ENCODE measurements at regions not wholly inside any gene's neighbourhood (a gene's known extent, or its start where the extent isn't known, plus 50 kb on each side); places are given as distances from the start of the nearest gene placed in this dataset.
"Not testable (repeated sequence)": the region's sequence is repeated elsewhere in the genome, so short reads cannot be mapped to it uniquely, and the experiment has no call there.

DNA sequence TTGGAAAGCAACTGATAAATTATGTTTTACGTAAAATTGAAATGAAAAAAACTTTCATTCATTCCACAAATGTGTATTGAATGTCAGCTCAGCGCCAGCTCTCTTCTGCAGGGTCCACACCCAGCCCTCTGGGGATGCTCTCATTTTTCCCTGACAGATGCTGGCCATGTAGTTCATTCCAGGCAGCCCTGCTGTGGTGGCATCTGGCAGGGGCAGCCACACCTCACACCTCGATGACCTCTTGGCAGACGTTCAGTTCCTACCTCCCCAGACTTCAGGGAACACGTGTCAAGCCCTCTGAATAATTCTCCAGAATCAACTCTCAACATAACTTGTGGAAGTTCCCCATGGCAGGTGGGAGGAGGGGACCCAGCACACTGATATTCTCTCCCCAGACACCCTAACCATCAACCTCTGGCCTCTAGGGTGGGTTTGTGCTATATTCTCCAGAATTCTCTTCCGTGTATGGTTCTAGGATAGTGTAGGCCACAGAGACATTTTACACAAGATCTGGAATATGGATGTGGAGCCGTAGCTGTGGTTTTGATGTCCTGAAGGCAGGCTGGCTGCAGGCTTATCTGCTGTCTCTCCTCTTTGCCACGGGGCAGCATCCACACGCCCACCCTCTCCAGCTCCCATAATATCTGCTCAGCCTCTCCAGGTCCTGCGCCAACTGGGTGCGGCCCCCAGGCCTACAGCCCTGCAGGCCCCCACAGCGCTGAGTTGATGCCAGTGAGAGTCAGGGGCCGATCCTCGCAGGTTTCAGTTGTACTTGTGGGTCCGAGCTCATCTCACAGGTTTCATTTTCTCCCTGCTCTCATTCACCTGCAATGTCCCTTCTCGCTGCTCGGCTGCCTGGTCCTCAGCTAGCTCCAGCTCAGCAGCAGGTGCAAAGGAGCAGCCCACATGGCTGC, 175.8 kb upstream of the ARID1B start:
- no peak for DNase-seq (ENCODE audit: low read depth)

DNA sequence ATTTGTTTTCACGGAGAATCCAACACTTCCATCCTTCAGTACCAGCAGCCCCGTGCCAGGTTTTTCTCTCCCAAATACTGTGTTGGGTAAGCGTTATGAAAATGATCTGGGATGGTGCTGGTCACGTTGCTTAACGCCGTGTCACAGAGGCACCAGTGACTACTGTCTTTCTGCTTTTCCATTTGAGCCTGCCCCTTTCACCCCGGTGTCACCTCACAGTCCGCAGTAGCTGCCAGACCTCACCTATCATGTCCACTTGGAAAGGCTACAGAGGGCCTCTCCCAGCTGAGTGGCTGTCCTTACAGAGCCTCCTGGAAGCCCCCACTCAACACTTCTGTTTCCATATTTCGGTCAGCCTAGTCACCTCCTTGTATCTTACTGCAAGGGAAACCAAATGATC, 176.5 kb upstream of the ARID1B start:
- no peak for DNase-seq (ENCODE audit: low read depth)

DNA sequence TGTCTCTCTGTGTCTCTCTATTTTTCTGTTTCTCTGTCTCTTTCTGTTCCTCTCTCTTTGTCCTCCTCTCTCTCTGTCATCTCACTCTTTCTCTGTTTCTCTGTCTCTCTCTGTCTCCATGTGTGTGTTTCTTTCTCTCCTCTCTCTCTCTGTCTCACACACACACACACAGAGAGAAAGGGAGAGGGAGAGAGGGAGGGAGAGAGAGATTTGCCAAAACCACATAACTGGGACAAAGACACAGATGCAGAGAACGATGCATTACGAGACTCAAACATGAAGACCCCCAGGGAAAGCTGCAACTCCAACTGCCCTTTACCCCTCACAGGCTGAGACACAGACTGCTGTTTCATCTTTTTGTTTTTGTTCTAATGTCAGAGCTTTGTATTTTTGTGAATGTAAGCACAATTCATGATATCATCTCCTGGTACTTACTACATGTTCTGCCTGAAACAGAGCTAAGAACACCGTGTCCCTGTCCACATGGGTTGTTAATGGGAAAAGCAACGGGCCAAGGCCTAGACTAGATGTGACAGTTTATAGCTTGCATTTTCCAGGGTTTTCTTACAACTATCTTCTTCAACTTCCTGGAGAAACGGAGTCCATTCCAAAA, 177.1 kb upstream of the ARID1B start:
- DNase-seq (ENCODE audit: low read depth), result no peak

DNA sequence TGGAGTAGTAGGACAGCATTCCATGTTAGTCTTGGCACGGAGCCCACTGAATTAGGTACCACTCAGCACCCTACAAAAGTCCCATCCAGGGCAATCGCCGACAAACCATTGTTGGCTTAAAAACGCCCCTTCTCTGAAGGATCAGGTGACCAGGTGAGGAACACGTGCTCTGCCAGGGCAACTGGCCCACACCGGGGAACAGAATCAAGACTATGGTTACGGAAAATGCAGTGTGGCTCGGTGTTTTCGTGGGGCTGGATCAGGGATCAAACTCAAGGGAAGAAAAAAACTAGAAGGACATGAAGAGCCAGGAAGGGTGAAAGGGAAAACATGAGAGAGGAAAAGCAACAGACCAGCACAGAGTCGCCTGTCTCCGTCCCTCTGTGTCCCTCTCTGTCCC, 177.8 kb upstream of the ARID1B start:
- no peak for DNase-seq (ENCODE audit: low read depth)

DNA sequence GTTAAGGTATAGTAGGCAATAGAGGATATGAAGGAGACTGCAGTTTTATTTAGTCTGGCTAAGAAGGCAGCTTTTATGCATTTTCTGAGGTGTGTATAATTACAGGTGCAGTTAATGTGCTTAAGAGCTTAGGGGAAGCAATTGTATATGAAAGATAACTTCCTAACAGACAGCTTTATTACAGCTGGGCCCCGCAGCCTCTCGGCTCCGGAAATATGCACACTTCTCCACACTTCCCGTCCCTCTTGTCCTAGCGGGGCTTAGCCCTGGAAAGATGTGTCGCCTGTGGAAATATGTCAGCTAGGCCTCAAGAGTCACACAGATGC, 178.4 kb upstream of the ARID1B start:
- DNase-seq (ENCODE audit: low read depth), result no peak

DNA sequence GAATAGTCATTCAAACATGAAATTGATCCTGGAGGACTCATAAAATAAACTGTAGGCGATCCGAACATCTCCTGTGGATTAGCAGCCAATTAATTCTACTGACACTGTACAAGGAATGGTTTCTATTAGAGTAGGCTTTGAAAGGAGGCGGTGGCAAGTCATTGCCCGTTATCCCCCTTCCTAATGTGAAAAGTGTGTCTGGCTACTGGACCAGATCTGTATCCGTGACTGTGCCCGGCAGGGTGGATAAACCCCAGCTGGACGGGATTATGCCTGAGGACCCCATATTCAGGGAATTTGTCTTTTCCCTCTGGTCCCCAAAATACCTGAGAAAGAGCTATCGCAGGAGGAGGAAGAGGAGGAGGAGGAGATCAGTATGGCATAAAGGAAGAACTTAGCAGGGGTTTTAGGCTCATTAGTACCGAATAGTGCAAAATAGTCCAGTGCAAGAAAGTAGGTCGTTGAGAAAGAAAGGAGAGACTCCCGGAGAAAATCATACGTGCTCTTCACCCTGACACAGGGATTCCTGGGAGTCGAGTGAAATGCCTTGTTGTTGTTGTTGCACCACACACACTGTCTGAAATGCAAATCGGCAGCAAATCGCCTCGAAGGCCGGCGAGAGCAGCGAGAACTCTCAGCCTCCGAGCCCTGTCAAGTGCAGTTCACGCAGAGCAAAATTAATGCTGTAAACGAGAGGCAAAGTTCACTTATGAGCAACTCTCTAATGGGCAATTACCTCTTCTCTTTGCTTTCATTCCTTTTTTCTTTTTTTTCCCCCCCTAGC, 178.9 kb upstream of the ARID1B start:
- no peak for DNase-seq (ENCODE audit: low read depth)

DNA sequence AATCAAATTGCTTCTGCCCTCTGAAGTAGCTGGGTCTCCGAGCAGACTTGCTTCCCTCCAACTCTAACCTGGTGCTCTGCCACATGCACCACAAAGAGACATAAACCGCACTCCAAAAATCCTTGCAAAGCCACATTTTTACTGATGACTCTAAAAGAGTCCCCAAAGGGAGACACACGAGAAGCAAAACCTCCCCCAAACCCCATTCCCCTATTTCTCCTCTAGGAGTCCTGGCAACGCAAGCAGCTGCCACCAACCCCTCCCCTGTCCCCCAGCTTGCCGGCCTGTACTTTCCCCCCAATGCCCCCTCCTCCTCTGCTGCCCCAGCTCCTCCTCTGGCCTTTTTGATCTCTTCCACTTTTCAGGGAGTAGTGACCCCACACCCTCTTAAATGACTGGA, 180.1 kb upstream of the ARID1B start:
- DNase-seq (ENCODE audit: low read depth), result no peak

DNA sequence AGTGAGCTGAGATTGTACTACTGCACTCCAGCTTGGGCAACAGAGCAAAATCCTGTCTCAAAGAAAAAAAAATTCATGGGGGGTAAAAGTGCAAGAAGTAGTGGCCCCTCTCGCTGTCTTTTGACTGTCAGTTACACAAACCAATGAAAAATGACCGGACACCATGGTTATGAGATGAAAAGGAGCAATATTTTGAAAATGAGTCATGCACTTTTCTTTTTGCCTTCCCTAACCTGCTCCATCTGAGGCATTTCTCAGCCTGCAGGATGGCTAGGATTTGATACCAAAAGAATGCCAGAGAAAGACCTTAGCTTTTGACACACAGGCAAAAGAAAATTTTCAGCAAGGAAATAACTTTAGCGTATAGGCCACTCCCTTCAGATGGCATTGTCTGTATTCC, 181.7 kb upstream of the ARID1B start:
- no peak for DNase-seq (ENCODE audit: low read depth)

DNA sequence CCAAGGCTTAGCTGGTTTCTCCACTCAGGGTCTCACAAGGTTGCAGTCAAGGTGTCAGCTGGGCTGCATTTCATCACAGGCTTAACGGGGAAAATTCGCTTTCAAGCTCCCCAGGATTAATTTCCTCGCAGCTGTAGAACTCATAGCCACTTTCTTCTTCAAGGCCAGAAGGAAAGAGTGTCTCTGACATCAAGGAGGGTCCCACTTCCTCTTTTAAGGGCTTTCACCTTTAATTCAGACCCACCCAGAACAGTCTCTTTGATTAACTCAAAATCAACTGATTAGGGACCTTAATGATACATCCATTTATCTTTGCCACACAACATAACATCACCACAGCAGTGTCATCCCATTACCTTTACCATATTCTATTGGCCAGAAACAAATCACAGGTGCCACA, 183.3 kb upstream of the ARID1B start:
- DNase-seq (ENCODE audit: low read depth), result no peak

DNA sequence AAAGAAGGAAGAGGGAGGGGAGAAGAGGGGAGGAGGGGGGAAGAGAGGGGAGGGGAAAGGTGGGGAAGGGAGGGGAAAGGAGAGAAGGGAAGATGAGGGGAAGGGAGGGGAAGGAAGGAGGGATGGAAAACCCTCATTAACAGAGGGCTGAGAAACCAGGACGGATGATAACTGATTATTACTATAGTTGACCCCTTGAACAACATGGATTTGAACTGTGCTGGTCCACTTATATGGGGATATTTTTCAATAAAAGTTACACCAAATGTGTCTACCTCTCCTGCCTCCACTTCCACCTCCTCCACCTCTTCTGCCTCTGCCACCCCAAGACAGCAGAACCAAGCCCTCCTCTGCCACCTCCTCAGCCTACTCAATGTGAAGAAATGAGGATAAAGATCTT, 184.1 kb upstream of the ARID1B start:
- no peak for DNase-seq (ENCODE audit: low read depth)

DNA sequence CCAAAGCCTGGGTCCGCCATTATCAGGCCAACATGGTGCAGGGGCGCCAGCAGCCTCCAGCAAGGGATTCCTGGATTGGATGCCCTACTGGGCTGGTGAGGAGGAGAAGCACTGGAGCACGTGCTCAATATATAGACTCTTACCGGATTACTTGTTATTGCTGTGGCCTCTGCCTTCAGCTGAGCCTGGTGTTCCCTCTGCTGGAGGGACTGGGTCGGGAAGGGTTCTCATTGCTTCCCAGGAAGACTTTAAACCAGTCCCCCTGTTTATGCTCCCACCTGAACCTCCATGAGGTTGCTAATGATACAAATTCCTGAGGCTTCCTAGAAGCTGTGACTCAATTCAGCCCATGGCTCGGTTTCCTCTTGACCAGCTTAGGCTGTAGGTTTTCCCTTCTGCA, 186.7 kb upstream of the ARID1B start:
- no peak for DNase-seq (ENCODE audit: low read depth)

DNA sequence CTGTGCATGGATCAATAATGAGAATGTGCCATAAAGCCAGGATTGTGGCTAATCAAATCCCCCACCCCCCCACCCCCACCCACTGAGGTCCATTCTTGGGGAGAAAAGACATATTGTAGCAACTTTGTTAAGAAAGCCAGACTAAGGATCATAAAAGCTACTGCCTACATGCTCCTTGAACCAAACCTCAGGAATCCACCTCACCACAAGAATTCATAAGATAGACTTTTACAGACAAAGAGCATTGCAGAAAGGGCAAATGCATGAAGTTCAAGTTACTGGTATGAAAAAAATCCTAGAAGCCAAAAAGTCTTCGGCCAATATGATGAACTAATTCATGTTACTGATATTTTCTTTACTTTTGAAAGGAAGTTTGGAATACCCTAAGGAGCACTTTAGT, 187.9 kb upstream of the ARID1B start:
- DNase-seq (ENCODE audit: low read depth), result no peak

DNA sequence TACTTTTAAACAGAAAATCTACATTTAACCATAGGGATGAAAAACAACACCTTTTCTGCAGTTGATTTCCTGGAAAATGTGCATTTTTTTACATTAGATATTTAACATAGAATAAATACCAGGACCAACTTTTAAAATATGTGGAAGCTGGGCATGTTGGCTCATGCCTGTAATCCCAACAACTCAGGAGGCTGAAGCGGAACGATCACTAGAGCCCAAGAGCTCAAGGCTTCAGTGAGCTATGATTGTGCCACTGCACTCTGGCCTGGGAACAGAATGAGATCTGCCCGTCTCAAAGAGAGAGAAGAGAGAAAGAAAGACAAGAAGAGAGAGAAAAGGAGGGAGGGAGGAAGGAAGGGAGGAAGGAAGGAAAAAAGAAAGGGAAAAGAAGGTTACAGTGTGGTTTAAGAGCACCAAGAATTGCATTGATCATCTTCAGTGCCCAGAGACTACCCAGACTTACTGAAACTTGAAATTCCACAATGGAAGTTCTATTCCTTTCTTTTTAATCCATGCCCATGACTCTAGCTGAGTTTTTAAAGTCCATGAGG, 189.4 kb upstream of the ARID1B start:
- no peak for DNase-seq (ENCODE audit: low read depth)

DNA sequence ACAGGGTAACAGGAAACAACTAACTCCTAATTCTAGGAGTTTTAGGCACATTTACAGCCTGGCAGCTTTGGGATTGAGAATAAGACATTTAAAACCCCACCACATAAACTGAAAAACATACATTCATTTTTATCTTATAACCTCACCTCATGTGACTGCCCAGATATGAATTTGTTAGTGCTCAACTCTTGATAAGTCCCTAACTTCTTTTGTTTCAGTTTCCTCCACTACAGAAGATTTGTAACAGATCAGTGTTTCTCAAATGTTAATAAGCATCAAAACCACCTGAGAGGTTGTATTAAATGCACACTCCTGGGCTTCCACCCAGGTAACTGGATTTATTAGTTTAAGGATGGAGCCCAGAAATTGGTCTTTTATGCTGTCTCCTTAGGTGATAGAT, 190.1 kb upstream of the ARID1B start:
- DNase-seq (ENCODE audit: low read depth), result no peak

DNA sequence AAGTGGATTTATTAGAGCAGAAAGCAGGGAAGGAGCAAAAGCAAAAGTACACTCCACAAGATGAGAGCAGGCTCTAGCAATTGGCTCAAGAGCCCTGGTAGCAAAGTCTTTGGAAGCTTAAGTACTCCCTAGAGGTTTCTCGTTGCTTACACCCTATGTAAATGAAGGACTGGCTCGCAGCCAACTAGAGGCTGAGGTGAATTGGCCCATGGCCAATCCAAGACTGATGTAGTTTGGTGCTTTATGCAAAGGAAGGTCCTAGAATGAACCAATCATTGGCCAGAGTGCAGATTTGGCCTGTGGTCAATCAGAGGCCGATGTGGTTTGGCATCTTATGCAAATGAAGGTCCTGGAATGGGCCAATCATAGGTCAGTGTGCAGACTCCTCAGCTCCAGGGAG, 191.3 kb upstream of the ARID1B start:
- no peak for DNase-seq (ENCODE audit: low read depth)

DNA sequence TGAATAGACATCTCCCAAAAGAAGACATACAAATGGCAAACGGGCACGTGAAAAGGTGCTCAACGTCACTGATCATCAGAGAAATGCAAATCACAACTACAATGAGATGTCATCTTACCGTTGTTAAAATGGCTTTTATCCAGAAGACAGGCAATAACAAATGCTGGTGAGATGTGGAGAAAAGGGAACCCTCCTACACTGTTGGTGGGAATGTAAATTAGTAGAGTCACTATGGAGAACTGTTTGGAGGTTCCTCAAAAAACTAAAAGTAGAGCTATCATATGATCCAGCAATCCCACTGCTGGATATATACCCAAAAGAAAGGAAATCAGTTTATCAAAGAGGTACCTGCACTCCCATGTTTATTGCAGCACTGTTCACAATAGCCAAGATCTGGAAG, 193.1 kb upstream of the ARID1B start:
- DNase-seq (ENCODE audit: low read depth), result not testable (repeated sequence)

DNA sequence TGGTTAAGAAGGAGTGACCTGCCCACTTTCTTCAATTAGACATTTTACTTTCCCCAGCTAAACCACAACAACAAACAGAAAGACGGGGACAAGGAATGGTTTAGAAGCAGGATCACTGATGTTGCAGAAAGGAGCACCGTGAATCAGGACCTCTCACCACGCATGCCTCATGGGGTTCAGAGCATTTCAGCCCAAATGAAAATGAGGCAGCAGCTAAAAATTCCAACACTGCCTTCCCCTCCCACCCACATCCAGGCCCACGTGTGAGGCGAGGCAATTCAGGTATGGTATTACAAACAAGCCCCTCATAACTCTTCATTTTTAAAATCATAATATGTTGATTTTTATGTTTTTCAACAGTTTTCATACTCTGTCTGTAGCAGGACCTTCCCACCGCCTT, 194.1 kb upstream of the ARID1B start:
- DNase-seq (ENCODE audit: low read depth), result no peak

DNA sequence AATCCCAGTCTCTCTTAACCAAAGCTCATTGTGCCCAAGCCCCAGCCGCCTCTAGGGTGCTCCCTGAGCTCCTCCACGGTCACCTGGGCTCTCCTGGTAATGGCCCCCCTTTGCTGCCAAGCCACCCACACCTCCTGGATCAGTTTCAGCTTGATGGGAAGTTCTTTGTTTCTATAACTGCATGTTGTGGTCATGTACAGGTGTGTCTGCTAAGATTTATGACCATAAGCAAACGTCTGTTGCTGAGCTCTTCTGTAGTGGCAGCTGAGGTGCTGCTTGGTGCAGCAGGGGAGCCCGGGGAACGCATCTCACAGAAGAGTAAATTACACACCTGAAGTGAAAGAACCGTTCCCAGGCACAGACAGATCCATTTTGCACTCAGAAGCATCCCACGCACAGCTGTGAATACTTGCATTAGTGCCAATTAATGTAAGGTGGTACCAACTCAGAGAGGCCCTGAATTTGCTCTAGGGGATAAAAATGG, 194.6 kb upstream of the ARID1B start:
- no peak for DNase-seq (ENCODE audit: low read depth)

DNA sequence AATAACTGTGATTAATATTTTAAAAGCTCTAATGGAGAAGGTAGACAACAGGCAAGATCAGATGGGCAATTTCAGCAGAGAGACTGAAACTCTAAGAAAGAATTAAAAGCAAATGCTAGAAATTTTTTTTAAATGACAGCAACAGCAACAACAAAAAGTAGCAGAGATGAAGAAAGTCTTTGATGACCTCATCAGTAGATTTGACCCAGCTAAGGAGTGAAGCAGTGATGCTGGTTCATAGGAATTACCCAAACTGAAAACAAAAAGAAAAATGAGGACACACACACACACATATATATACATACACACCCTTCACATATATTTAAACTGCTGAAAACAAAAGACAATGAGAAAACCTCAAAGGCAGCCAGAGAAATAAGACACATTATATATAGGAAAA, 197.6 kb upstream of the ARID1B start:
- no peak for DNase-seq (ENCODE audit: low read depth)

DNA sequence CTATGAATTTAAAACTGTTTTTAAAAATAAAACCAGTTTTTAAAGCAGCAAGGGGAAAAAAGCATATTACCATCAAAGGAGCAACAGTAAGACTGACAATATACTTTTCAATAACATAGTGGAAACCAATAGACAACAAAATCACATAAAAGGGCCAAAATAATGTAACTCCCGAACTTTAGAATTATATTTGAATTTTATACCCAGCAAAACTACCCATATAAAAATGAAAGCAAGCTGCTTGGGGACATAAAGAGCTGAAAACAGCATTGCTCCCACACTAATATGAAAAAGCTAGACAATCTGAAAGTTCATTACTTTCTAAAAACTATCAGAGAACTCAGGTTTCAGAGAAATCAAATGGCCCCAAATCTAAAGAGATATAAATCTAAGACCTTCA, 199.4 kb upstream of the ARID1B start:
- DNase-seq (ENCODE audit: low read depth), result no peak

DNA sequence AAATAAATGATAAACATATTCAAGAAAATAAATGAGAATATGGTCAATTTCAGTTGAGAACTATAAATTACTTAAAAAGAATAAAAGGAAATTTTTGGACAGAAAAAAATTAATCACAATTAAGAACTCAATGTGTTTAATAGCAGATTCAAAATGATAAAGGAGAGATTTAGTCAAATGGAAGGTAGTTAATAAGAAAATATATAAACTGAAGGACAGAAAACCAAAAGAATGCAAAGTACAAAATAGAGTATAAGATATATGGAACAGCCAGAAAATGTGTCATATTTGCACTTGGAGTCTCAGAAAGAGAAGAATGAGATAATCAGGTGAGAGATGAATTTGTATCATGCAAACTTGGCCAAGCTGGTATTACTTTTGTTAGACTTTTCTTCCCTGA, 201.8 kb upstream of the ARID1B start:
- no peak for DNase-seq (ENCODE audit: low read depth)

DNA sequence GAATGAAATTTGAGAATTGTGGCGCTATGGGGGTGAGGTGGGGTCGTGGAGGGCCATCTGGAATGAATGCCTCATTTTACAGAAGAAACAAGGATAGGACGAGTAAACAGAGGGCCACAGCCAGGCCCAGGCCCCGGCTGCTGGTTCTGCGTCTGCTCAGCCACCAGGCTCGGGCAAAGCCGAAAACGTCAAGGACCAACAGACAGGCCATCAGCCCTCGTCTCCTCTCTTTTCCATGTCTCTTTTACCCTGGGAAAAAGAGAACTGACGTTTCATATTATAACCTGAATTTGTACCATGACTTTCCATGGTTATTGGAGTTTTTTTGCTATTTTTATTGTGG, 212.4 kb upstream of the ARID1B start:
- no peak for DNase-seq (ENCODE audit: low read depth)

All from activated T-helper 1 cell treated with Interleukin-2 at 50 U/mL for 16 hours (primary cell).